Fibroblast of mammary gland (primary cell): ENCODE measurements at regions not wholly inside any gene's neighbourhood (a gene's known extent, or its start where the extent isn't known, plus 50 kb on each side); places are given as distances from the start of the nearest gene placed in this dataset.

Experiments used
- DNase-seq: peaks from one replicate; pipeline ENCODE4 v3.0.0-alpha.2; 2010; ENCODE audit warnings: low read depth
- H3K4me3 ChIP-seq: 2 replicates; pipeline ENCODE4 v1.5.1; 2011; ENCODE audit warnings: low read depth, mild to moderate bottlenecking, low read length, moderate library complexity; ENCODE audit not compliant: control insufficient read depth
- CTCF ChIP-seq: conservative IDR thresholded peaks from 2 replicates; pipeline ENCODE4 v1.5.1; 2011; ENCODE audit warnings: low read depth, low read length, inconsistent platforms; ENCODE audit not compliant: control insufficient read depth, insufficient read depth

DNA sequence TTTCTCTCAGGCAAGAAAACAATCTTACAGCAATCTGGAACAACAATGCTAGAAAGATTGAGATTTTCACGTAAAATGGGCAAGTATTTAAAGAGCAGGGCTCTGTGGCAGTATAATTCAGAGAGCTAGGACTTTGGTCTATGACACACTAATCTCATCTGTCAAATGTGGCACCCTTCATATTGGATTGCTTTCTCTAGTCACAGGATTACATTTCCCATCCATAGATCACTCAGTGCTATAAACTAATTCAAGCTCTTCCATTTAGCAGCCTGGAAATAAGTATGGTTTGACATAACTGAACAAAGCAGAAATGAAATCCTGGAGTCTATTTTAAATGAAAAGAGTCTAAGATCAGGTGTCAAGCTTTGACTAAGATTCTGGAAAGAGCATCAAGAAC, 263.1 kb upstream of the TMPRSS15 start:
- TF ChIP-seq CTCF = no peak
- DNase-seq = no peak
- H3K4me3 ChIP-seq = no peak overlapping the region

GRCh38 chr21:18673789-18674188, 270.2 kb upstream of the TMPRSS15 start:
- no peak for TF ChIP-seq CTCF
- no peak overlapping the region for H3K4me3 ChIP-seq
- no peak for DNase-seq

DNA sequence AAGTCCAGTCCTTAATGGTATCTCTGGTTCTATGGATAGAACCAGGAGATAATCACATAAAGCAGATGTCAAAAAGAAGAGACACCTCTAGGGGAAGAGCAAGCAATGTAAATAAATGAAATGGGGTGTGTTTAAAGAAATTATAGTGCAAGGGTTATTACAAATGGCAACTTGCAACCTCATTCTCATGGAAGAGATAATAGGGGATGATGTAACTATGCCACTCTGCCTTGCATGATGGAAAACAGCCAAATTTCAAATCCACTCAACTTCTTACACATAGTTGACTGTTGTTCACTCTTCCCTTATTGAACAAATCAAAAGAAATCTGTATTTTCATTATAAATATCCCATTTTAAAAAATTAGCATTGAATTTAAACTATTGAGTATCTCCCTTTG, 274.0 kb upstream of the TMPRSS15 start:
- DNase-seq = no peak
- TF ChIP-seq CTCF = no peak
- H3K4me3 ChIP-seq = no peak overlapping the region

DNA sequence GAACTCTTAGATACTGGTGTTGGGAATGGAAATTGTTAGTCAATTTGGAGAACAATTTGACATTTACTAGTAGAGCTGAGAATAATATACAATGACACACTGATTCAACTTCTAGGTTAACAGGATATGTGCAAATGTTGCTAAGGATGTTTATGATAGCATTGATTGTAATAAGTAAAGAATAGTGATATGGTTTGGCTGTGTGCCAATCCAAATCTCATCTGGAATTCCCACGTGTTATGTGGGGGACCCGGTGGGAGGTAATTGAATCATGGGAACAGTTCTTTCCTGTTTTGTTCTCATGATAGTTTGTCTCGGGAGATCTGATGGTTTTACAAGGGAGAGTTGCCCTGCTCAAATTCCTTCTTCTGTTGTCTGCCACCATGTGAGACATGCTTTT, 302.4 kb upstream of the TMPRSS15 start:
- TF ChIP-seq CTCF = no peak
- no peak overlapping the region for H3K4me3 ChIP-seq
- DNase-seq = no peak

GRCh38 chr21:18711662-18712061, 308.1 kb upstream of the TMPRSS15 start:
- no peak for DNase-seq
- TF ChIP-seq CTCF = no peak
- H3K4me3 ChIP-seq = no peak overlapping the region

GRCh38 chr21:18715606-18716005, 312.0 kb upstream of the TMPRSS15 start:
- no peak for DNase-seq
- no peak for TF ChIP-seq CTCF

DNA sequence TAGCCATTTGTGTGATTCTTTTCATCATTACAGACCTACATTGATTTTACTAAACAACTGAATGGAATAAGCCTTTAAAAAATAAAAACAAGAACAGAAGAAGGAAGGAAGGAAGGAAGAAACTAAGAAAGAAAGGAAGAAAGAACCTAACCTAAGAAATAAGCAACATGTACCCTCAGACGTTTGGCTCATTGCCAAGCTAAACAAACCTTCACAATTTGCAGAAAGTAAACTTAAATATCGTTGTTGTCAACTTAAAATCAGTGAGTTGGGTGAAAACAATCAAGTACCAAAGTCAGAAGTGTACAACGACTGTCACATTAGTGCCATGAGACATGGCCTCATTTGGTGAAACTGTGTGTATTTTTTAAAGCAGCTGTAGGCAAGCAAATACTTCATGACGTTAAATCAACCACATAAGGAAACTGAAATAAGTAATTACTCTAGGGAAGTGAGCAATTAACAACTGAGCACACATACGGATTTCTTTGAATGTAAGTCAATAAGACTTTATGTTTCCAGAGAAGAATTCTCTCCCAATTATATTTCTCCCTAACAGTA, 313.1 kb upstream of the TMPRSS15 start:
- DNase-seq = no peak
- no peak for TF ChIP-seq CTCF
- H3K4me3 ChIP-seq = no peak overlapping the region

More at GRCh38 chr21:18715606-18716005, 312.0 kb upstream of the TMPRSS15 start:
- no peak overlapping the region for H3K4me3 ChIP-seq
